TTC549 (cell line): ENCODE measurements at regions not wholly inside any gene's neighbourhood (a gene's known extent, or its start where the extent isn't known, plus 50 kb on each side); places are given as distances from the start of the nearest gene placed in this dataset.

Experiments
- FAIRE-seq: peaks from 2 replicates; lab custom pipeline; 2012; peaks lifted over from hg19 to GRCh38; lab: Jason Lieb, UNC

DNA sequence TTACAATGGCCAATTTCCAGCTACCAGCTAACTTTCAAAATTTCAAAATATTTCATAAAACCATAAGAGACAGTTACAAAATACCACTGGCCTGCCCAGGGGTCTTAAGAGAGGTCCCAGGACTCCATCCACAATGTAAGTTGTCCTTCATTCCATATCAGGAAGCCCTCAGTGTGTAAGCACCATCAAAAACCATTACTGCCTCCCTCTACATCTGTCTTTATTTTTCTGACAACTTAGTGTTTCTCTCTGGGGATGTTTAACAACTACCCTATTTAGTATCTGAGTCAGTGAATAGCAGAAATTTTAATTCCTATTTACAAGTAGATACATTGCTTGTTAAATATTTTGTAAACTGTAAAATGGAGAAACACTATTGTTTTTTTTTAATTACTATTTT is 339.3 kb upstream of the ADAMTS5 start:
- no peak for FAIRE-seq

DNA sequence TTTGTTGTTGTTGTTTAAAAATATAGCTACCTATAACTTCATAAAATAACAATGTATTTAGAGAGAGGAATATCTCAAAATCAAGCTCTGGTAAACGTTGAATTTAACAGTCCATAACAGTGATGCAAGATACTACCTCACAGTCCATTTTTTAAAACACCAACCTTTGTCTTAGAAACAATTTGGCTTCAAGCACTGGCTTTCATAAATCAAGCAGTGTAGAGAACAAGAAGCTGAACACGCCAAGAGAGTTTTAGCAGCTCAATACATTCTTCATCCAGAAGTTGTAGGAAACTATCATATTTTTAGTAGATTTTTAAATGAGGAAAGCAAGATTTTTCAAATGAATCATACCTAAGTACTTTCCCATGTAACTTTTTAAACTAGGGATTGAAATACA is 334.3 kb upstream of the ADAMTS5 start:
- no peak for FAIRE-seq

DNA sequence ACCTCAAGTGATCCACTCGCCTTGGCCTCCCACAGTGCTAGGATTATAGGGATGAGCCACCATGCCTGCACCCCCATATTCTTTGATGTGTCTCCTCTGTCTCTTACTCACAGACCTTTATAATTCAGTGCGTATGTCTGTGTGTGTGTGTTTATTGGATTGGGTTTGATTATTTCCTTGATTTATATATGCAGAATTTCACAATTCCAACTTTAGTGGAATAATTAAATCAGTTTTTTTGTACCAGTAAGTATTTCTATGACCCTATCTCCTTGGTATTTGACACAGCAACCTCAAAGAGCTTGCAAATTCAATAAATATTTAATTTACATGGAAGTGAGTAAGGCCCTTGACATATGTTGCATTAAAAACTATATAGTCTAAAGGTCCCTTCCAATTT is 333.9 kb upstream of the ADAMTS5 start:
- no peak for FAIRE-seq

DNA sequence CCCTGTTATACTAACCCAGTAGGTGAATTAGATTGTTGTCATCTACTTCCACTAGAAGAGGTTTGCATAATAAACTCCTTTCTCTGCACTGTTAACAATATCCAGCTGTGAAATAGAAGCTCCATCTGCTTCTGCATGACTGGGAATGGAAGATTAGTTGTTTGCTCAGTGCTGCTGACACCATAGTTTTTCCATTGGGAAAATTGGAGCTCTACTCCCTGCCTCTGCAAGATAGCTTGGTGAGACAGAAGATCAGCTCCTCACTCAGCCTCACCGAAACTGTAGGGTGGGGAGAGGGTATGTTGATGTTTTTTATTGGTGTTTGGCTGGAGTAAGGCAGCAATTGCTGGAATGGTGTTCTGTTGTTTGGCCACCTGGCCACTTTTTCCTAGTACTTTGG is 331.6 kb upstream of the ADAMTS5 start:
- no peak for FAIRE-seq

DNA sequence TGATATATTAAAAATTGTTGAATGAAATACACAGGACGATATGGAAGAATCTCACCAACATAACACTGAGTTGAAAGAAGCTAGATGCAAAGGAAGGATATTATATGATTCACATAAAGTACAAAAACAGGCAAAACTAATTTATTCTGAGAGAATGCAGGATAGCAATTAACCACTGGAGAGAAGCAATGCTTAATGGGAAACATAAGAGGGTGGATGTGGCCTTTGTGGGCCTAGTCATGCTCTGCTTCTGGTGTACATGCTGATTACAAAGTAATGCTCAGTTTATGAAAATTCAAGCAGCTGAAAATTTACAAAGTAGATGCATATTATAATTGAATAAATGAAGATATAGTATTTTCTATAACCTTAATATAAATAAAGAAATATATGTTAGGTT is 326.4 kb upstream of the ADAMTS5 start:
- no peak for FAIRE-seq

DNA sequence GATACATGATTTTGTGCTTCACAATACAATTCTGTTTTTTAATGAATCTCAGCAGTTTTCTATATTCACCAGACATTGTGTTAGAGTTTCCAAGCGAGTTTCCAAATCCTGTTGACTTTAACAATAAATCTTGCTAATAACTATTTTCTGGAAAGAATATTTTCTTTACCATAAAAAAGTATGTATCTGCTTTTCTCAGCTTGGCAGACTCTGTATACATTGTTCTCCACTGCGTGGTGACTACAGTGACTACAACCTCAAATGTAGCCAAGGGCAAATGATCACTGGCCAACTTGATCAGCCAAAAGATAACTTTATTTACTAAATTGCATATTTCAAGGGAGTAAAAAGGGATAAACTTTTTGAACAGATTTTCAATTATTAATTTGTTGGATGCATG is 325.9 kb upstream of the ADAMTS5 start:
- FAIRE-seq: no peak

DNA sequence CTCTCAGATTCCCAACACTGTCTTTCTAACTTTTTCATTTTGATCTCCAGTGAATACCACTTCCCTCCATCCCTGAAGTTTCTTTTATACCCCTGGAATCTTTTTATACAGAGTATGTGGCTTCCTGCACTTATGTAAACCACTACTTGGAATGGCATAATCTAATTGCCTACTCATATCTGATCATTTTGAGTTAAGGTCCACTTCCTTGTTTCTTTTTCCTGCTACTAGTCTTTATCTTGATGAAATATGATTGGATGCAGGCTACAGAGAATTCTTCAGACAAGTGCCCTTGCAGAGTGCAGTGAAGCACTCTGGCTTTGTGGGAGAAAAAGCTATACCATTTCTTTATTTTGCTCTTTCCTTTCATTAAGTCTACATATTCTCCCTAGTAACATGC is 325.3 kb upstream of the ADAMTS5 start:
- FAIRE-seq: no peak

DNA sequence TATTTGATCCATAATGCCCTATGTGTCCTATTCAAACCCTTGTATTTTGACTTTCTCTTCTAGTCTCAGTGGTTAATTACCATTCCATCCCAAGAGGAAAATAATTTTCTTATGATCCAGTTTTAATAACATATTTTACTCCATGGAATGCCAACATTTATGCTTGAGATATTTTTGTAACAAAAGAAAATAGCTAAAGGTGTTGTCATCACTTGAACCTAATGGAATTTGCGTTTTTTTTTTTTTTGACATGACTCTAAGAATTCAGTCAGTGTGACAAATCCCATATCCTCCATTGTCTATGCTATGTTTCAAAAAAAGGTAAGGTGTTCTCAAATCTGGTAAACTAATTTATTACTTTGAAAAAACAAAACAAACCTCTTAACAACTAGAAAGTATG is 324.1 kb upstream of the ADAMTS5 start:
- no peak for FAIRE-seq

DNA sequence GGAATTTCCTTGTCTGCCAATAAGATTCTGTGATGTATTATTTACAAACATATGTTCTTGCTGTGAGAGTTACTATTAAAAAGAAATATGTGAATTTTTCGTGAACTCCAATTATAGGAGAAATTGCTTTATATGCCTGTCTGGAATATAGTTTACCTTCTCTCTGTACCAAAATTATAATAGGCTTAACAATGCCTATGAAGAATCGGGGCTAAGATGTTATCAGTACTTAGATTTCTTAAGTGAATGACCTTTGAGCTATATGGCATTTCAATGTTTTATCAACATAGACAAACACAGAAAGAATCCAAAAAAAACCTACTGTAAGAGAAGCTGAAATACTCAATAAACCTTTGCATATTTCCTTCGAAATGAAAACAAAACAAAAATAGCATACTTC is 323.1 kb upstream of the ADAMTS5 start:
- FAIRE-seq: no peak

DNA sequence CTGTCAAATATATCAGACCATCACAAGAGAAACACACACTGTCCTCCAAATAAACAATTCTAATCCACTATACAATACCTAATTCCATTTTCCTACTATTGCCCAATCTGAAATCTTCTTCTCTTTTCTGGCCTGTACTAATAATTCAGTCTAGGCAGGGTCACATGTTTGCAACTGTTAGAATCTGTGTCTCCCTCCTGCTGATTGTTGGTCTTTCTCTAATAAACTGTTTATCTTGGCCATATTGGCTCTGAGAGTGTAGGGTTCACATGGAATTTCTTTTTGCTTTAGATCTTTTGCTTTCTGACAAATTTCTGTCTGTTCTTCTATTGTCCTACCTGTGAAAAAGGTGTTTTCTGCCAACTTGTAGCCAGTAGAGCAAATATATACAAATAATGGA is 319.9 kb upstream of the ADAMTS5 start:
- no peak for FAIRE-seq

DNA sequence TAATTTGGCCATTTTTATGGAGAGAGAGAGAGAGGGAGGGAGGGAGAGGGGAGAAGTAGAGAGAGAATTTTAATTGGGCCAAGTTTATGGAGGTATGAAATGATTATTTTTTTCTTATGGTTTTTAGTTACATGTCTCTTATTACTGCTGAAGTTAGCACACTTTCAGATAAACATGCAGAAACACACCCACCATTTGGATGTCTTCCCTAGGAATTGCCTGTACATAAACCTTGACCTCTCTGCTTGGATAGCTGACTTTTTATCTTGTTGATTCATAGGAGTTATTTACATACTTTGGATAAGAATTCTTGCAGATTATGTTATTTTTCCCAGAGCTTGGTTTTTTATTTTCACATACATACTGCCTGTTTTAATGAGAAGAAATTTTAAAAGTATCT is 310.2 kb upstream of the ADAMTS5 start:
- no peak for FAIRE-seq

DNA sequence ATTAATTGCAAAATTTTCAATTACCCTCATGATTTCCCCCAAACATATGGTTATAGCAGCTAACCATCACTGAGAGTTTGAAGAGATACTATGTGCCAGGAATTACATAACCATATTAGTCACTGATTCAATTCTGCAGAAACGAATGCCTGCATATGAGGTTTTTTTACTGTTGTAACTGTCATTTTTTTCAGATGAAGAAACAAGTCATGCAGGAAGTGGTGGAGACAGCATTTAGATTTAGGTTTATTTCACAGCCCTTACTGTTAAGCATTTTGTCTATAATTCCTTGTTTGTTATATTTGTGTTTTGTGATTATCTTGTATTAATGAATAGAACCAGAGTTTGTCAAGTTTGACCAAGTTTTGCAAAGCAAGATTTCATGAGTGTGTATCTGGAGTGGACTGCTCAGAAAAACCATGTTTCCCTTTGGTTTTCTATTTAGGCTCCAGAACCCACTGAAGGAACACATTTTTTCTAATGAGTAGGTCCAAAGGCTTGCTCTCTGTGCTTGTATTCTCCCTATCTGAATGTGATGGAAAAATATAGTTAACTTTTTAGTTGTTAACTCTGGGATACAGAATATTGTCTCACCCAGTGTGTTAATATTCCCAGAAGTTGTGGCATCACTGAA is 308.5 kb upstream of the ADAMTS5 start:
- FAIRE-seq: no peak

DNA sequence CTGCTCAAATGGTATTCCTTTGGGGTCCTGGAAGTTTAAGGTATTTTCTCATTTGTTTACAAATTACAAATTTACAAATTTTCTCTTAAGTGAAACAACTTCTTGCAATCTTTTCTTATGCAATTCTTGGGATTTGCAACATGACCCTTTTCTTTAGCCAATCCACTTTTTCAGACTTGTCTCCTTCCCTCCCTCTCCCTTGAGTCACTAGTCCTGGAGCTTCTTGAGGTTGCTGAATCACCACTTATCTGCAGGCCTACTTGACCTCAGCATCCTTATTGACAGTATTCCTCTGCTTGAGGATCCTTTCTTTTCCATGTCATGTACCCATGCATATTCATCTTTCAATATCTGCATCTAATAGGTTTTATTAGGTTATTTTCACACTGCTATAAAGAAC is 302.8 kb upstream of the ADAMTS5 start:
- FAIRE-seq: no peak

DNA sequence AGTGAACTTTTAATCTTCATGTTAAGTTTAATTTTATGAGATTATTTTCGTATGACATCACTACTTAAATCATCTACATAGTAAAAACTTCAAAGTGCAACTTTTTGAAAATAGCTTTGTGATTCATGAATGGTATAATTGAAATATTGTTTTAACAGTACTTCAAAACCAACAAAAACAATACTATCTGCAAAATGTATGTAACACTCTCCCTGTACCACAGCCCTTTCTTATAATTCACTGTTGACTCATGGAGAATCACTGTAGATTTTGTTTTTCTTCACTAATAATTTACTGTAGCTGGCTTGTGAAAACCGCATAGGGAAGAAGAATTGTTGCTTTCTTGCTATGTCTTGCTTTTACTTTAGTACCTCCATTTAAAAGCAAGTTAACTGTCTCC is 301.4 kb upstream of the ADAMTS5 start:
- FAIRE-seq: no peak

DNA sequence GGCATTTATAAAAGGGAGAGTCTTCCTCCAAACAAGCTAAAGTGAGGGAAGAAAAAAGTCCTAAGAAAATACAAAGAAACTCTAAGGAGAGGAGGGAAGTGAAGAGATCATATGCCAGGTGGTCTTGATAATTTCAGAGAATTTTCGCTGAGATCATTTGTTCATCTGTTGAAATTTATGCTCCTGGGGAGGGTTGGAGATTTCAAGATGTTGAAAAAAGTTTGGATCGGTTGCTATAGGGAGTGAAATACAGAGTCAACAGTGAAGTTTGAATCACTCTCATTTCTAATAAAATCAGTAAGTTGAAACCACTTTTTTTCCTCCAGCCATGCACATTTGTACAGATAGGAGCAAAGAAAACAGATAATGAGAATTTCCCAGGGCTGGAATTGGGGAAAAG is 299.1 kb upstream of the ADAMTS5 start:
- no peak for FAIRE-seq

DNA sequence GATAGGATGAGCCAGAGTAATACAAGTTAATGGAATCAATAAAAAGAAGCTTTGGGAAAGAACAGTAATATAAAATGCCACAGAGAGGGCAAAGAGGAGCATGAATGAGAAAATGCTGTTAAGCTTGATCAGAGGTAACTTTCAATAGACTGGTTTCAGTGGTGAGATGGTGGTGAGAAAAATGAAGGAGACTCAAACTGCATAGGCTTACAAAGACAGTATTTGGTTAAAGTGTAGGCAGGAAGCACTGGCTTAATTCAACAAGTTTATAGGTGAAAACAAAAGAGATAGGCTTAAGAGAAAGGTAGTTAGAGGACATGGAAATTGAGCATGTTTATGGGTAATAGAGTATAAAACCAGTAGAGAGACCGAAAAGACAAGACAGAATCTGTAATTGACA is 298.6 kb upstream of the ADAMTS5 start:
- no peak for FAIRE-seq

DNA sequence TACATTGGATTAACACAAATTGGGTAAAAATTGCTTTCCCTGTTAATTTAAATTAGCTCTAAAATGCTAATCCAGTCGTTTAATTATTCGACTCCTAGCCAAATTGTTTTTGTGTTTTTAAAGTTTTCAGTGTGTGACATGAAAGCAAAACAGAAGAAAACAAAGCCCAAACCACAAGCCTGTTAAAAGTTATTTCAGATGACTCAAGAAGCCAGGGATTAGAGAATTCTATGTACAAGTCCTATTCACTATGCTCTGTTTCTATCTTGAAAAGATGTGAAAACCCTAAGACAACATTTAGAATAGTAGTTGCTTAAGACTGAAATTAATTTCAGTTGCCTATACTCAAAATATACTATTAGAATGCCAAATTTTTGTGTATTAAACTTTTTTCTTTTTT is 294.8 kb upstream of the ADAMTS5 start:
- FAIRE-seq: no peak

DNA sequence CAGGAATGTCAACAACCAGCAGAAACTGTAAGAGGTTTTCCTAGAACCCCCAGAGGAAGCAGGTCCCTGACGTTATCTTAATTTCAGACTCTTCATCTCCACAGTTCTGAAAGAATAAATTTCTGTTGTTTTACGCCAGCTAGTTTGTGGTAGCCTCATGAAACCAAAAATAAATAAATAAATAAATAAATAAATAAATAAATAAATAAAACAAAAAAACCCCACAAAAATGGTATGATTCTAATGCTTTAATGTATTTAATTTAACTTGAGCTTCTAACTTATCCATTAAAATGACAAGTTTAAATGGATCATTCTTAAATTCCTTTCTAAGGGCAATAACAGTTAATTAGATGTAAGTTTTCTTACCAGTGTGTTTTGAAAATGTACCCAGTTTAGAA is 293.8 kb upstream of the ADAMTS5 start:
- no peak for FAIRE-seq

DNA sequence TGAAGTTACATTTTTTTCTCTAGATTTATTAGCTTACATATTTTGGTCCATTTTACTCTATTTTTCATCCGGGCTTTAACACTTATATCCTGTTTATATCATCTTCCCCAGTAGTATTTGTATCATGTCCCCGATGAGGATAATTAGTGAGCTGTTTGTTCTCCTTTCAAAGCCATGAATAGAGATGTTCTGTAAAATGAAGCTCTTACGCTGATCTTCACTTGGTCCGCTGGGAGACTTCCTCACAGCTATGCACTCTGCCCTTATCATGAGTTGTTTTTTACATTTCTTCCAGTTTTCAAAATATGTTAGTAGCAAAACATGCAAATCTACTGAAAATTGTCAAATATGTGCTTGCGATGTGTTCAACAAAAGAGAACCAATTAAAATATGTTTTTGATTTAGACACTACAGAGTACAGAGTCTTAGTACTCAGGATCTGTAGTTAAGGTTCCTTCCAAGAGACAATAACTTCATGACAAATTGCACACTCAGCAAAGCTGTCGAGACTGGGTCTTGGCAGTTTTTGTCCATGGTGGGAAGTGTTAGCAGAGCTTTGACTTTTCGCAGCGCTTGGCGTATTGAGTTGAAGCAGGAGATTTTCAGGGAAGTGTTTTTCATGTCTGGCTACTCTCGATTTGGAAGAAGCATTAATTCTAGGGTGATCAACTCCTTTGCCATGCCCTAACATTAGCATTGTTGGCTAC is 292.0 kb upstream of the ADAMTS5 start:
- no peak for FAIRE-seq

DNA sequence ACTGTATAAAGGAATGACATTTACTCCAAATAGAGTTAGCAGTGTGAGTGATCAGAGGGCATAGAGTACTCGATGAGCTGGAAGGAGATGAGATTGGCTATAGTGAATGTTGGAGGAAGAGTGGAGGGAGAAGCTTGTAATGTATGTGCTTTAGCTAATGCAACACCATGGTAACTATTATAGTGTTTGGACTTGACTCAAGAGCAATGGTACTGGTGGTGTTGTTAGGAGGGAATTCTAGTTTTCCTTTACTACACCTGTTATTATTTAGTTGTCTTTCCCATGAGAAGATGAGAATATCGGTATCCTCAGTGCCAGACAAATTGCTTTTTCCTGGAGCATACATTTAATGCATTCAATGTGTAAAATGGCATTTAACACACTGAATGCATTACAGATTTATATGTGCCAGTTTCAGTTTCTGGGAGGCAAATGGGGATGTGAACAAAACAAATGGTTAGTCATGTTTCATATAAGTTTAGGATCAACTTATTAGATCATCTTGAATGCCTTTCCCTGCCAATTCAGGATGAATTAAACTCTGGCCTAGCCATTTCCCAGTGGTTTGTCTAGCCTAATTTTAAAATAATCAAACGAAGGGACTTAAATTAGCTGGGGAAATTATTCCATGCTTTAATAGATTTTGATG is 291.1 kb upstream of the ADAMTS5 start:
- no peak for FAIRE-seq

DNA sequence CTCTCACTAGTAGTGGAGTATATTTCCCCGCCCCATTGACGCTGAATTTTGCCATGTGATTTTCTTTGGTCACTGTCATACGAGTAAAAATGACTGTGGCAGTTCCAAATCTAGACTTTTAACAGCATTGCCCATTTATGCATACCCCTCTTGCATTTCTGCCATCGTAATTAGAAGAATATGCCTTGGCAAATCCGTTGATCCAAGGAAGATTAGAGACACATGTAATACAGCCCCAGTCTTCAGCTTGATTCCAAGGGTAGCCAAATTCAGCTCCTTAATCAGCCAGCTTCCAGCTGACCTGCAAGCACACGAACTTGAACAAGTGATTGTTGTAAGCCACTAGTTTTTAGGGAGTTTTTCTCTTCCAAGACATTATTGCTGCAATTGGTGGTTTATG is 290.3 kb upstream of the ADAMTS5 start:
- no peak for FAIRE-seq

DNA sequence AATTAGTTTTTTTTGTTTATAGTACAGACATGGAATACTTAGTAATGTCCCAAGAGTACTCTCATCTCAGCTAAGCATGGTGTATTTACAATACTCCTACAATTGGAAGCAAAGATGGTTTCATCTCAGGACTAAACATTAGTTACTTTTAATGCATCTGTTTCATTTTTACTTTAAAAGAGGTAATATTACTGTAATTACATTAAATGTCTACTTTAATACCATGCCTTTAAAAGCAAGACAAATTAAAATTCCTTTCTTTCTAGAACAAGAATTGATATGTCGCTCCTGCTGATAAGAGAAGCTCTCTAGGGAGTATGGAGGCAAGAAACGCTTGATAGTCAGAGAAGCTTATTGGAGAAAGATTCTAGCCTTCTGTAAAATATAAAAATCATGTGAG is 284.9 kb upstream of the ADAMTS5 start:
- FAIRE-seq: no peak

DNA sequence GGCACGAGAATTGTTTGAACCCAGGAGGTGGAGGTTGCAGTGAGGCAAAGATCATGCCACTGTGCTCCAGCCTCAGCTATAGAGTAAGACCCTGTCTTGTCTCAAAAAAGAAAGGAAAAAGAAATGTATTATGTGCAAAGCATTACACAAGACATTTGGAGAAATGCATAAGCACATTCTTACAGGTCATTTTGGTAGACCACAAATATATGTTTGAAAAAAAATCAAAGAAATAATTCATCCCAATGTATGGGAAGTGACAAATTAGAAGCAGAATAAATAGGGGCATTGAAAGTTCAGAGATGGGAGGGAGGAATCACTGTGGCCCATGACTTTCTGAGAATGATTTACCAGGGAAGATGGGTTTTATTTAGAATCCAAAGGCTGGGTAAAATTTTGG is 283.5 kb upstream of the ADAMTS5 start:
- no peak for FAIRE-seq

DNA sequence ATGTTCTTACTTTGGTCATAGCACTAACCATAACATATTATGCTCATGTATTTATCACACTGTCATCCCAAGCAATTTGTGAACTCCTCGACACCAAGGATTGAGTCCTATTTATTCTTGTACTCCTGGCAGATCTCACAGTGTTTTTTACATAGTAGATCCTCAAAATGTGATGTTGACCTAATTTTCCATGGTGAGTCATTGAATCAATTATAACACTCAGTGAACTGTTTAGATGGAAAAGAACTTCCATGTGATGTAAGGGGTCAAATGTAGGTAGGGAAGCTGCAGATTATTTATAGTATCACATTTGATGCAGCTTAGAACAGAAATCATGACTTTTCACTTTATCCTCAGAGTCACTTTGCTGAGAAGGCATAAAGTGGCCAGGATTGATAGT is 281.9 kb upstream of the ADAMTS5 start:
- FAIRE-seq: no peak
